Stimulated activated CD8-positive, alpha-beta memory T cell treated with anti-CD3 and anti-CD28 coated beads, Interleukin-7, amount 100 ng/mL, for 24 hours (primary cell): ENCODE measurements at regions not wholly inside any gene's neighbourhood (a gene's known extent, or its start where the extent isn't known, plus 50 kb on each side); places are given as distances from the start of the nearest gene placed in this dataset.

Experiments used
- DNase-seq: peaks from one replicate; pipeline ENCODE4 v3.0.0-alpha.2; 2020; ENCODE audit warnings: low read depth

DNA sequence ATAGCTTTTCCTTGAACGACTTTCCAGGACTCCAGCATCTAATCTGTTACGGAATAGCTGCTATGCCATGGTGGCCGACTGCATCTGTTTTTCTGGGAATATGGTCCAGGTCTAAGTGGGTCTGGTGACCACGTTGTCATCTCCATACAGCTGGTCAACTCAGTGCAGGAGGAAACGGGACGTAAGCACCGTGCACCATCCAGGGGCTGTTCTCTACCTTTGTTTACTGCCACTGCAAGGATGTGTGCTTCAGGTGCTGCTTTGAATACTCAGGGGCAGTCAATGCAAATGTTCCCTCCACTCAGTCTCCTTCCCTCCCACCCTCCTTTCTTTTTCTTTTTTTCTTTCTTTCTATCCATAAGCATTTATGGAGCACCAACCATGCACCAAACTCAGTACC is 648.2 kb downstream of the VRK1 start:
- DNase-seq: no peak

DNA sequence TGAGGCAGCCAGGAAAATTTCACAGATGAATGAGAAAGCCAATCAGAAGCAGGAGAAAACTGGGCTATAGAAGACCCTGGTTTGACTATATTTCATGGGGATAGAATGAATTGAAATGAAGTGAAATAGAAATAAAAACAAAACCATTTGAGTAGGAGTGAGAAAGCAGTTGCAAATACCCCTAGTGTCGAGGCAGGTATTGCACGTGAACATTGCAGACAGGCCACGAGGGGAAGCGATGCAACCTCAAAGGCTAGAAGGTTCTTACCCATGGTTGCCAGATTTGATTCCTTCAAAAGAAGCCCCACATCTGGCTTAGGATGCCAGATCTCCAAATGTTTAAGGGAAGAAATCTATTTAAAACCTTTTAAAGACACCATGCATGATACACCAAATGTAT is 648.9 kb downstream of the VRK1 start:
- DNase-seq: no peak

DNA sequence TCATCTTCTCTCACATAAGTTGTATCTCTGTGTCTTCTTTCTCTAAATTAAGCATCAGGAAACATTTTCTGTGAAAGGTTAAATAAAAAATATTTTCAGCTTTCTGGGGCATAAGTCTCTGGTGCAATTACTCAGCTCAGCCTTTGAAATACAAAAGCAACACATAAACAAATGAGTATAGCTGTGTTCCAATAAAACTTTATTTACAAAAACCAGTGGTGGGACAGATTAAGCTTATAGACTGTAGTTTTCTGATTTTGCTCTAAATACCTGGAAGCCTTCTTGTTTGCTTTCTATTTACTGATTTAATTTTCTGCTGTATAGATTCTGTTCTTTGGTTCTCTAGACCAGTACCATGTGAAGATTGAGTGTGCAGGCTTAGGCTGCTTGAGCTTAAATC is 655.1 kb downstream of the VRK1 start:
- no peak for DNase-seq

DNA sequence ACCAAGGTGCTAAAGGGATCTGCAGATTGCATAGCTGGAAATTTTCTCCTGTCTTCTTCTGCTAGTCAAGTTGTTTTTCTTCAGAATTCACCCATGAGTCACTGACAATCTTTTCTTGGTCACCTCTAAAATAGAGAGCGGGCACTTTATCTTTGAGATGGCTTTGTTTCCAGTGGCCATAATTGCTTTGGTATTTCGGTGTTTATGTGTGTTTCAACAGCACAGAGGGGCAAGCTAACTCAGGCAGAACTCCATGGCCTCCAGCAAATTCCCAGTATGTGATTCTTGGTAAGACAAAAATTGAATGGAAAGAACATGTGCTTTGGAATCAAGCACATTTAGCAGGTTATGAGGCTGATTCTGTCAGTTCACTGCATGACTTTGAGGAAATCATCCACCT is 656.8 kb downstream of the VRK1 start:
- no peak for DNase-seq

DNA sequence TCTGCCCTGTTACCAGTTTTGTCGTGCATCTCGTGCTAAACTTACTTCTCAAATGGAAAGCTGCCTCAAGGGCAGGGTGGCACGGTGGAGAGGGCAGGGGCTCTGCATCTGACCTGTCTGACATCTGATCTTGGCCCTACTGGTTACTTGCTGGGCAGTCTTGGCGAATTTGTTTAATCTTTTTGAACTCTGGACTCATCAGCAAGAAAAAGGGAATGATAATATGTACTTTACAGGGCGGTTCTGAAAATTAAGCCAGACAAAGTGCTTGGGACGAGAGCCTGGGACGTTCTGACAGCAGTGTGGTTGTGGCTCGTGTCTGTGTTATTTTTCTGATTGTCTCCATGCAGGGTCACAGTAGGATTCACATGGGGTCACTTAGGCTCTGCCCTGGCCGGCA is 659.3 kb downstream of the VRK1 start:
- no peak for DNase-seq

DNA sequence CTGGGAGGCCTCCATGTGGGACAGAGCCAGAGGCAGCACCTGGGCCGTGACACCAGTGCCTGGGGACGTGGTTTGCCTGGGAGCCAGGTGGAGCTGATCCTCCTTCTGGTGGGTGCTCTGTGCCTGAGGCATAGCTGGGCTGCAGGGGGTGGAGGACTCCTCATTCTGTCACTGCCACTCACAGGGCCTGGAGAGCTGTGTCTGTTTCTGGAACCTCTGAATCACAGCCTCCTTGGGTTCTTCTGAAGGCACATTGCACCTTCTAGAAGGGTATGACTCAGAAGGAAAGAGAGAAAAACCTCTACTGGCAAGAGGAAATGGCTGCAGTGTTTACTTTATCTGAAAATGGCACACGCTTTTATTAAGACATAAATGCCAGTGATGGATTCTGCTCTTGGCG is 659.8 kb downstream of the VRK1 start:
- peak; percentile 35 for DNase-seq

DNA sequence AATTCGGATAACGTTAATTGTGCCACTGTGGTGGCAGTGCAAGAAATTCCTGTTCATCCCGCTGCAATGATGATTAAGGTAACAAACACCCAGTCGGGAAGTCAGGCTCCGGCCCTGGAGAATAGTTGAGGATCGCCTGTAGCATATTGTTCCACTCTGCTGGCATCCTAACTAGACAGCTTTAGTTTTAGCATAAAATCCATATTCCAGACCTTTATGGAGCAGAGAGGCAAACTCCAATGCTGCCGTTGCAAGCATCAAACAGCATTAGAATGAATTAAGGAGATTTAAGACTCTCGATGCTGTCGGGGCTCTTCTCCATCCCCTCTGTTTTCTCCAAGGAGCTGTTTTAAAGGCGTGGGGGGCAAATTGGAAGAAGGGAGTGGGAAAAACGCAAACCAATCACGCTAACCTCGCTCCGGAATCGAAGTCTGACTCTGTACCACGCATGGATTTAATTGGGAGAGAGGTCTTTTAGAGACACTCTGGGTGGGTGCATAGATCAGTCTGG is 660.4 kb downstream of the VRK1 start:
- no peak for DNase-seq

DNA sequence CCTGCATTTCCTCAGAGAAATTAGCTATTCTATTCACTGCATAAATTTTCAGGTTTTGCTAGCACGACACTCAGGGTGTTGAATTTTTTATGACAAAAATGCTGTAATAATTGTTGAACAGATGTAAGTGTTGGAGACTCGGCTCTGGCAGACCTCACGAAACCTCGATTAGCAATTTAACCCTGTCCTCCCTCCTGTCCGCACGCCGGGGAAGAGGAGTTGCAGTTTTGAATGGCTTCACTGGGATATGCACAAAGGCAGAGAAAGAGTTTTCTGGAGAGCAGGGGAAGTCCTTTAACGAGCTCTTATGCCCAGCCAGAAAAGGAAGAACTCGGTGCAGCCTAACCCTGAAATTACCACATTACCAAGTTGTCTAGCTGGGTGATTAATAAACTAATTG is 661.1 kb downstream of the VRK1 start:
- DNase-seq: no peak

DNA sequence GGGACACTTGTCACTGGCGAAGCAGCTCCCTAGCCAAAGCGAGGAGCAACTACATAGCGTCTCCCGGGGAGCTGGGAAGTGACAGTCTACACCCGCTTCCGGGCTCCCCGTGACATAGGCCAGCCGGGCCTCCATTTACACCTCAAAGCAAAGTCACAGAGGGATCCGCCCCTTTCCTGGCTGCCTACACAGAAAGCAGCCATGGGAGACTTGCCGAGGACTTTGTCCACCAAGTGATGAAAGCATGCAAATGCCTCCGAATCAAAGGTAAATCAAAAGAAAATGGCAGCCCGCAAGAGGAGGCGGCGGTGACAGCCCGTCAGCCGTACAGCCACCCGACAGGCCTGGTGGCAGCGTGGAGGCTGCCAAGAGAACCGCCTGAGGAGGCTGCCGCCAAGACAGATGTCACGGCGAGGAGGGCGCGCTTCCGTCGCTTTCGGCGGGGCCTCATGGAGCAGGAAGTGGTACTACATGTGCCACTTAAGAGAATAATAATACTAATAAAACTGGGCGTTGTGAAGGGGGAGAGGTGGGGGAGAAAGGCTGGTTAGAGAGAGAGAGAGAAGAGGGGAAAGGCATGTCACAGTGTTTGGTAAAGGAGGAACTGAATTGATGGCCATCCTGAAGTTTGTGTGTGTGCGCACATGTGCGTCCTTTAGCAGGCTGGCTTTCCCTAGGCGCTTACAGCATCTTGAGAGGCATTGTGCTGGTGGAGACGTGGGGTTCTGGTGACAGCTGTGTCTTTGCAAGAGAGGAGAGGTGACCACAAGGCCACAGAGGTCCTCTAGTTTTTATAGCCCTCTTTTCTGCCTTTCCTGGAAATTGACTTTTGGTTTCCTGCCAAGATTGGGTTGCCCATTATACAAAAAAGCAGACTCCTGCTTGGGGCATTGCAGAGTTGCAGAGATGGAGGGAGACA is 661.7 kb downstream of the VRK1 start:
- DNase-seq: peak; percentile 62

DNA sequence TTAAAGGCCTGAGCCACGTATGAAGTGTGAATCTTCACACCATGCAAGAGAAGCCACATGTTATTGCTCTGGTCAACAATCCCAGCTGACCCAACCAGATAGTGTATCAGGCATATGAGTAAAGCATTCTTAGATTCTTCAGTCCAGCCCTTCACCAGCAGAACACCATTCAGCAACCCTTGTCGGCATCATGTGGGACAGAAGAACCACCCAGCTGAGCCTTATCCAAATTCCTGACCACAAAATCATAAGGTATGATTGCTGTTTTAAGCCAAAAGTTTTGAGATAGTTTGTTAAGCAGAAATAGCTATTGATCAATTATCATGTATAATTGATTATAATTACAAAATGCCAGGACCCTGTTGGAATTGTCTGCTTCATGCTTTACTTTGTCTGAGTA is 664.9 kb downstream of the VRK1 start:
- DNase-seq: no peak

DNA sequence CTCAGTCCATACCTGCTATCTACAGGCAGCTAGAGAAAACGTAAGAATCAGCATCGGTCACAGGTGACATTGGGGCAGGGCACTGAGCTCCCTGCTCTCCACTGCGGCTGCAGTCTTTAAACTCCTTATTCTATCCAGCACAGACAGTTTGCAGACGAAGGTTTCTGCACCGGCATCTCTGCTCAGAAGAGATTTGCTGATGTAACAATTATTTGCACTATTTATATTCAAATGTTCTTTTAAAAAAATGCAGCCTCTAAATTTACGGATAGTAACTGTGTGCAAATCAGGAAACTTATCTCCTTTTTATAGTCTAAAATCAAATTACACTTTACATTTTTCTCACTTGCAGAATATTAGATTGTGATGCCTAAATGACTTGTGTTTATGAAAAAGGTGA is 671.0 kb downstream of the VRK1 start:
- no peak for DNase-seq

DNA sequence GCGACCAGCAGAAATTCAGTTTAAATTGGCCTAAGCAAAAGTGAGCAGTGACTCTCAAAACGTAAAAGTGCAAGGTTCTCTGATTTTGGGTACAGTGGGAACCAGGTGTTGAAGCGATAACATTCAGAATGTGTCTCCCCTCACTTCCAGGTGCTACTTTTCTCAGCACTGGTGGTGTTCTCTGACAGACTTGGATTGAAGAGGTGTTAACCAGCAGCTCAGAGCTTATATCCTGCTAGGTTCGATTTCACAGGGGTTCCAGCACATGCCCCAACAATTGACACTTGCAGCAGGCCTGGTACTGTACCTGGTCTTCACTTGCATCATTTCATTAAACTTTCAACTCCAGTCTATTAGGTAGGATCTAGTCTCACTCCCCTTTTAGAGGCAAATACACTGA is 680.2 kb downstream of the VRK1 start:
- DNase-seq: no peak

DNA sequence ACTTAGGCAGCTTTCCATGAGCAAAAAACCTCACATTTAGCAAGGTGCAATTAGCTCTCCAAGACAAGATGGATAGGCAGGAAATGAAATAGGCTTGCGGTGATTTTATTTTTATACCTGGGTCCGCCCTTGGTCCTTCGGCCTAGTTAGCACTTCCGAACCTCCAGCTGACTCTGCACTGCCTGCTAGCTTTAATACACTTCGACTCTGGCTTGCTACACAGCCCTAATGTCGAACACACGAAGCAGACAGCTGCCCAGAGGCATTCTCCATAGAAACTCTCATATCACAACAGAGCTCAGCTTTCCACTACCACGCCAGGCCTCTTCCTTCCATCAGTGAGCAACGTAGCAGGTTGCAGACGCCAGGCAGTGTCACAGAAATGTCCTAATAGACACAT is 688.0 kb downstream of the VRK1 start:
- DNase-seq: no peak

DNA sequence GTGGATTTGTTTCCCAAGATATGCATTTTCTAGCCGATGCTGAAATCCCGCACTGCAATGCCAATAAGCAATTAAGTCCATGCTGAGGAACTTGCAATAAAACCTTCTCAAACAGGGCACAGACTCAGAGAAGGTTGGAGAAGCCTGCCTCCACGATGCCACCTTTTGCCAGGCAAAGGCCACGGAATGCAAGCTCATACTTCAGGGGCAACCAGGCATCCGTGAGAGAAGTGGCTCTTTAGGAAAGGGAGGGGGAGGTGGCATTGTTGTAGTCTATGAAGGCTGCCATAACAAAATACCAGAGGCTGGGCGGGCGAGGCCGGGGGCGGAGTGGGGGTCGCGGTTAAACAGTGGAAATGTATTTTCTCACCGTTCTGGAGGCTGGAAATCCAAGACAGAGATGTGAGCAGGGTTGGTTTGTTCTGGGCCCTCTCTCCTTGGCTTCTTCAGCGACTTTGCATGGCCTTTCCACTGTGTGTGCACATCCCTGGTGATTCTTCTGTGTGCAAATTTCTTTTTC is 689.5 kb downstream of the VRK1 start:
- DNase-seq: no peak

DNA sequence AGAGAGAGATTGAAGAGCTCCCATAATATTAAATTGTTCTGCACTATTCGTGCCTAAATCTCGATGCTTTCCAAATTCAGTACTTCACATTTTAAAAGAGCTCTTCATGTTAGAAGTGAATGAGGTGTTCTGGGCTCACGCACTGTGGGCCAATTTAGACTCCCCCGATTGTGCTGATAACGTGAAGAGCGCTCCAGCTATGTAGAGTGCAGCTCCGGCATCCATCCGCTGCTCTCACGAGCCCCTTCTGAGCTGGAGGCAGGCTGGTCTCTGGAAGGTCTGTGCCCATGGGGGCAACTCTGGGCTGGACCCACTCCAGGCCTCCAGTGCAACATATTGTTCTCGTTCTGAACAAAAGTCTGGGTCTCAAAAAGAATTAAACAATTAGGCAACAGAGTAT is 692.6 kb downstream of the VRK1 start:
- DNase-seq: no peak

DNA sequence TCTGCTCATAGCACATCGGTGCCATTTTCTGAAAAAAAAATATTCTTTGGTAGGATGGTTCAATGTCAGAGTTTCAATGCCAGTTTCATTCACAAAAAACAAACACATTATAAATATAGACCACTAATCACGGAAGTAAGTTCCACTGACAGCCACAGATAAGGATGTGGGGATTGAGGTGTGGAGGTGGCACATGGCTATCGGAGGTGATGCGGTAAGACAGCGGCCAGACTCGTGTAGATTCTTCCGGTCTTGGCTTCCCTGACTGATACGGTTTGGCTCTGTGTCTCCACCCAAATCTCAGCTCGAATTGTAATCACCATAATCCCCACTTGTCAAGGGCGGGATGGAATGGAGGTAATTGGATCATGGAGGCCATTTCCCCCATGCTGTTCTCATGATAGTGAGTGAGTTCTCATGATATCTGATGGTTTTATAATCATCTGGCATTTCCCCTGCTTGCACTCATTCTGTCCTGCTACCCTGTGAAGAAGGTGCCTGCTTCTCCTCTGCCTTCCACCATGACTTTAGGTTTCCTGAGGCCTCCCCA is 693.4 kb downstream of the VRK1 start:
- DNase-seq: no peak

DNA sequence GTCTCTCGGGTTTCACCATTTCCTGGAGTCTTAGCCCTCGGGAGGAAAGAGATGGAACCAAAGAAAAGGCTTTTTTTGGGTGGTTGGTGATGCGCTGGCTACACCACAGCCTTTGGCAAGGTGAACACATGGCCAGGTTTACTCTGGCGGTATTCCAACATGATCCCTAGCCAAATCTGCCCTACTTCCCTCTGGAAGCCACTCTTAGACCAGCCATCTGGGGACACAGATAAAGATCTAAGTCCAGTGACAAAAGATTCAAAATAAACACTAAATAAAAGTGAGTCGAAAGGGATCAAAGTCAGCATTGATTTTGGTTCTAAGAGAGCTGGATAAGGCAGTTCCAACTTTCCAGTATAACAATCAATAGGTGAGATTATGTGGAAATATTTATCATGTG is 694.5 kb downstream of the VRK1 start:
- no peak for DNase-seq

DNA sequence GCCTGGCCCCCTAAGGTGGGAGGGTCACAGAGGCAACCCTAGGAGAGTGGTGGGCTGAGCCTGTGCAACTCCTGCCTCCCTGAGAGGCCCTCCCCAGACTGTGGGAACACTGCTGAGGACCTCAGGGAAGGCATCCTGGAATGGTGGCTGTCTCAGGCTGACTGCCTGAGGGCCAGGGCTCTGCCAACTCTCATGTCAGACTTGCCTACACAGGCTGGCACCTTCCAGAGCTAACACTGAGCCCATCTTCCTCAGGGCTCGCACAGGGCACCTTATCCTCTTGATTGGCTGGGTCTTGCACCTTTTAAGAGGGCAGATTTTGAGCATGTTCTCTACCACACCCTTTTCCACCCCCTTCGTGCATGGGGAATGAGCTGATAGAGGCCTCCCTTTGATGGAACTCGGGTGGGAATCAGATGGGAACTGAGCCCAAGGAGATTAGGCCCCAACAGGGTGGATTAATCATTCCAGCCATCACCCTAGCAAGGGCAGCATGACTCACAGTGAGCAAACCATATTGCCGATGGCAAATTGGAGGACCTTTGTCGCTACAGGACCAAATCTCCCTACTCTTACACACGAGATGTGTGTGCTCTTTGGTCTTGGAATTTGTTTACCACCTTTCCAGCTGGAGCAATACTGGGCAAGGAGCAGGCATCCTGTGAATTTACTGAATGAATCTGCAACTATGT is 702.8 kb downstream of the VRK1 start:
- DNase-seq: no peak

DNA sequence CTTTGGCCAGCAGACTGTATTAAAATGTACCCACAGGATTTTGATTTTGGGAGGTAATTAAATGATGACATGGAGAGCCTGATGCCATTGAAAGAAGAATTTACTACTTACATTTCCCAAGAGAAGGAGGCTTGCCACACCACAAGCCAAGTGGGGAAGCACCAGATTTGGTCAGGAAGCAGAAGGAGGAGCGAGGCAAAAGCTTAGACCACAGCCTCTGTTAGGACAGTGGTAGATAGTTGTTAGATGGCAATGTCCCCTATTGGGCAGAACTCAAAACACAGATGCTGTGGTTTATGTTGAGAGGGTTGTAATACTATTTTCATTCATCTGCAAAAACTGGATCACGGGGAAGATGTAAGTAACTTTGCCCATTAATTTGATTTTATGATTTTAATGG is 709.4 kb downstream of the VRK1 start:
- no peak for DNase-seq

DNA sequence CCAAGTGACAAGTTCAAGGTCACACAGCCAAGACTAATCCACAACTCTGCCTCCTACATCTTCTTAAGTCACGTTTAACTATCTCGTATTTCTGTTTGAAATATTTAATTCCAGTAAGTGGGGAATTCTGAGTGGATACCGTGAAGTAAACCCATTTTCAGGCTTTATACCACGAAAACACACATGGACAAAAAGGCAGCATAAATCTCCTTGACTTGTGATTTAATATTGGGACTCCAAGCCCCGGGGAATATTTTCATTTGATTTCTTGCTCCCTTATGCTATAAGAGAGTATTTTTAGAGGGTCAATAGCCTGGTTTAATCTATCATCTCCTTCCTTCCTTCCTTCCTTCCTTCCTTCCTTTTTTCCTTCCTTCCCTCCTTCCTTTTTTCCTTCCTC is 716.7 kb downstream of the VRK1 start:
- no peak for DNase-seq

DNA sequence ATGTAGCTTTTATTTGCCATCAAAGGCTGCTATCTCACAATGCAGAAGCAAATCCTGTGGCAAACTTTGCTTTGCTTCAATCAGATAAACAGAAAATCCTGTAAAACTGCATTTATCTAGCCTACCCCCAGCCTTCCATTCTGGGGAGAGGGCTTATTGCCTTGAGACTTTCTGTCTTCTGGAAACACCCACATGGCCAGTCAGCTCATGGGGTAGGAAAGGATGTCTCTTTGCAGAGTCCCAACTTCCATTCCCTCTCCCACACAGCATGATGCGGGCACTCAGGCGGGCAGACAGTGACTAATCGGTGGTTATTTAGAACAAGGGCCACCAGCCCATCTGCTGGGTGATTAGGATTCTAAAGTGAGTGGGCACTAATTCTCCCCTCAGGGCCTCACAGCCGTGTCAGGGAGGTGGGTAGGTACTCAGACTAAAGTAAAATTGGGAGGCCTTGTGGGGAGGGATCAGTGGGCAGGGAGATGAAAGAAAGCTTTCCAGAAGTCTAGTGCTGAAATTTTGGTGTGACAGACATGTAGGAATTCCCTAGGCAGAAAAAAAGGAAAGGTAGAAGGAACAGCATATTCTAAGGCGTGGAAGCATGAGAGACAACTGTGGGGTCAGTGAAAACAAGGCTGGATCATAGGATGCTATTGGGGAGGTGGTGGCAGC is 720.5 kb downstream of the VRK1 start:
- no peak for DNase-seq

DNA sequence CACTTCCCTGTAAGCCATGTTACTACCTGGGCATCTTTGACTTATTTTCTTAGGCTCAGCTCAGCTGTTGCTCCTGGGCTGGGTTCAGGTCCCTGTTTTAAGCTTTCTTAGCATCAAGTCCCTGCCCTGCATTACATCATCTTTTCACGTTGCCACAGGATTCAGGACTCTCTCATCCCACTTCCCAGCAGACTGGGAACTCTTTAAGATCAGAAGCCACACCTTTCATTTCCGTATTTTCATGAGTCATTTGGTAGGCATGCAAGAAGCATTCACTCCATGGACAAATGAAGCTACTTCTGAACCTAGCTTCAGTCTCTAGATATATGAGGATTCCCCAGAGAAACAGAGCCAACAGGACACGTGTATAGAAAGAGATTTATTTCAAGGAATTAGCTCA is 726.8 kb downstream of the VRK1 start:
- DNase-seq: no peak
